ENCODE measurements at regions not wholly inside any gene's neighbourhood (a gene's known extent, or its start where the extent isn't known, plus 50 kb on each side); places are given as distances from the start of the nearest gene placed in this dataset.

- TF ChIP-seq CTCF (IDR thresholded peaks at IDR 0.05) (no peak), POLR2A (IDR thresholded peaks at IDR 0.05) (no peak)
Measured at GRCh38 chr2:4533806-4534205, 830.4 kb downstream of the DCDC2C start.

Data from thyroid gland (tissue), 4 donors.